ENCODE measurements at regions not wholly inside any gene's neighbourhood (a gene's known extent, or its start where the extent isn't known, plus 50 kb on each side); places are given as distances from the start of the nearest gene placed in this dataset.
A peak's percentile ranks its signal among the peaks of the same experiment; 100 is the strongest.

DNA sequence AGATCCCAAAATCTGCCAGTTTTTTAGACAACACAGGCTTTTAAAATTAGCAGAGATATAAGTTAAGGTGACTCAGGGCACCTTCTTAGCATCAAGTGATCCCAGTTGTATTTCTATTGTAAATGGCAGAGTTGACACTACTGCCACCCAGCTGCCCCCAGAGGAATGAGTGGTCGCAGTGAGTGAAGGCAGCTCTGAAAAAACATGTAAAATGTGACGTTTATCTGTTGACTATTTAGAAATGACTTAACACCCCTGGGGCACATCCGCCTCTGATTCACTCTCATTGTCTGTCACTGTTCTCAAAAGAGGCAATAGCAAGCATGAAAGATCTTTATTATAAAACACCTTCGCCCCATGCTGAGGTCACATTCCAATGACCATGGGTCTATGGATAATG lies 592.4 kb downstream of the ACTRT1 start:
- no peak overlapping the region for H3K23ac ChIP-seq (ENCODE audit: insufficient read length)
- no peak overlapping the region for H3K4ac ChIP-seq (replicated peaks; ENCODE audit: insufficient read length, low read depth, low read length)
- no peak overlapping the region for H2AFZ ChIP-seq (ENCODE audit: low read length)
- H2BK12ac ChIP-seq (ENCODE audit: low read depth, low read length): no peak overlapping the region
- TF ChIP-seq SRF (IDR thresholded peaks at IDR 0.05; ENCODE audit: low read depth, low read length): no peak
- no peak for TF ChIP-seq BRCA1 (IDR thresholded peaks at IDR 0.05; ENCODE audit: low read depth, low read length)
- TF ChIP-seq, protein P1, sequence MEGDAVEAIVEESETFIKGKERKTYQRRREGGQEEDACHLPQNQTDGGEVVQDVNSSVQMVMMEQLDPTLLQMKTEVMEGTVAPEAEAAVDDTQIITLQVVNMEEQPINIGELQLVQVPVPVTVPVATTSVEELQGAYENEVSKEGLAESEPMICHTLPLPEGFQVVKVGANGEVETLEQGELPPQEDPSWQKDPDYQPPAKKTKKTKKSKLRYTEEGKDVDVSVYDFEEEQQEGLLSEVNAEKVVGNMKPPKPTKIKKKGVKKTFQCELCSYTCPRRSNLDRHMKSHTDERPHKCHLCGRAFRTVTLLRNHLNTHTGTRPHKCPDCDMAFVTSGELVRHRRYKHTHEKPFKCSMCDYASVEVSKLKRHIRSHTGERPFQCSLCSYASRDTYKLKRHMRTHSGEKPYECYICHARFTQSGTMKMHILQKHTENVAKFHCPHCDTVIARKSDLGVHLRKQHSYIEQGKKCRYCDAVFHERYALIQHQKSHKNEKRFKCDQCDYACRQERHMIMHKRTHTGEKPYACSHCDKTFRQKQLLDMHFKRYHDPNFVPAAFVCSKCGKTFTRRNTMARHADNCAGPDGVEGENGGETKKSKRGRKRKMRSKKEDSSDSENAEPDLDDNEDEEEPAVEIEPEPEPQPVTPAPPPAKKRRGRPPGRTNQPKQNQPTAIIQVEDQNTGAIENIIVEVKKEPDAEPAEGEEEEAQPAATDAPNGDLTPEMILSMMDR (IDR thresholded peaks at IDR 0.05; ENCODE audit: control extremely low read depth in 1 of 3, insufficient read depth in 1 of 3, low read depth in 1 of 3, low read length in 3 of 3): peak; percentile 18 to 51 (median 19); a peak in 3 of 4 replicates
- TF ChIP-seq RAD21 (IDR thresholded peaks at IDR 0.05 in 1 of 2, conservative IDR thresholded peaks at IDR 0.05 in 1 of 2; ENCODE audit: low read depth in 2 of 2, low read length in 2 of 2): peak; percentile 43 to 56
- TF ChIP-seq JUND (IDR thresholded peaks at IDR 0.05; ENCODE audit: low read length): peak; percentile 25; the same call in 1 of the 2 replicates
- TF ChIP-seq, protein P2, sequence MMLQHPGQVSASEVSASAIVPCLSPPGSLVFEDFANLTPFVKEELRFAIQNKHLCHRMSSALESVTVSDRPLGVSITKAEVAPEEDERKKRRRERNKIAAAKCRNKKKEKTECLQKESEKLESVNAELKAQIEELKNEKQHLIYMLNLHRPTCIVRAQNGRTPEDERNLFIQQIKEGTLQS (IDR thresholded peaks at IDR 0.05; ENCODE audit: insufficient read depth, low read depth, low read length): no peak
- peak; percentile 44 for TF ChIP-seq NANOG (IDR thresholded peaks at IDR 0.05; ENCODE audit: insufficient read depth, low read depth, low read length, poor library complexity, severe bottlenecking)
- peak; percentile 29; the same call in 1 of the 2 replicates for TF ChIP-seq CREB1 (IDR thresholded peaks at IDR 0.05)
- TF ChIP-seq SP4 (IDR thresholded peaks at IDR 0.05; ENCODE audit: low read length): no peak
- CTCF ChIA-PET (ENCODE audit: partially characterized antibody): interaction anchor here (1.3 to 1.5 kb wide), 2 partner anchors 19 to 38 kb away, joined by 3 to 4 read pairs; no protein-coding TSS in a partner anchor
- DNase-seq (ENCODE audit: low read depth in 1 of 2, low spot score in 2 of 2) (peak; percentile 17 to 39), FAIRE-seq (peak; percentile 82)
- no peak overlapping the region for H3K27ac ChIP-seq (ENCODE audit: low read depth, low read length)
- H3K4me3 ChIP-seq (ENCODE audit: extremely low read depth in 1 of 4, insufficient read depth in 2 of 4, low read depth in 3 of 4, low read length in 4 of 4): no peak overlapping the region
- H3K14ac ChIP-seq (ENCODE audit: insufficient read length): no peak overlapping the region
- no peaks in the 10 kb centered on the region for H3K79me2 ChIP-seq (ENCODE audit: control insufficient read depth in 1 of 2, insufficient read depth in 2 of 2, low read length in 2 of 2)
- H3K79me1 ChIP-seq (ENCODE audit: low read depth, low read length): no peaks in the 10 kb centered on the region
- no peak overlapping the region for H3K4me2 ChIP-seq (ENCODE audit: insufficient read depth in 1 of 2, low read depth in 2 of 2, low read length in 2 of 2)
- no peak overlapping the region for H2BK120ac ChIP-seq (replicated peaks; ENCODE audit: low read depth, low read length)
- no peaks in the 10 kb centered on the region for H3K27me3 ChIP-seq (replicated peaks in 1 of 4; ENCODE audit: control insufficient read depth in 3 of 4, extremely low read depth in 1 of 4, insufficient read depth in 3 of 4, low read length in 3 of 4)
- H3K36me3 ChIP-seq (ENCODE audit: control insufficient read depth in 2 of 4, insufficient read depth in 4 of 4, low read length in 3 of 4): no peaks in the 10 kb centered on the region
- no peak overlapping the region for H3K56ac ChIP-seq (replicated peaks; ENCODE audit: insufficient read length, low read depth, low read length)
- no peak overlapping the region for H4K8ac ChIP-seq (ENCODE audit: extremely low read depth, insufficient read depth, low read length)
- H4K20me1 ChIP-seq (replicated peaks in 1 of 2; ENCODE audit: control insufficient read depth in 1 of 2, insufficient read depth in 2 of 2, low read length in 2 of 2): no peaks in the 10 kb centered on the region
- no peaks in the 10 kb centered on the region for H3K9me3 ChIP-seq (ENCODE audit: insufficient read depth in 2 of 2, low read depth in 1 of 2, low read length in 1 of 2)
- H4K91ac ChIP-seq (replicated peaks; ENCODE audit: insufficient read length, low read length): no peak overlapping the region
- POLR2A ChIA-PET (ENCODE audit: partially characterized antibody): no interaction called here
- H3K4me1 ChIP-seq (replicated peaks in 1 of 4; ENCODE audit: control insufficient read depth in 3 of 4, insufficient read depth in 4 of 4, low read length in 3 of 4): no peaks in the 10 kb centered on the region
- no peaks in the 10 kb centered on the region for H3K23me2 ChIP-seq (ENCODE audit: low read depth, low read length)
- WGBS, 2 experiments (ENCODE audit: extremely low coverage in 1 of 2, insufficient coverage in 1 of 2, insufficient read length in 1 of 2, insufficient replicate concordance in 2 of 2, low coverage in 1 of 2, low lambda C conversion rate in 2 of 2, missing lambda C conversion rate in 1 of 2): 21% methylated on average over 4 of the region's 4 CpGs; no CpG with 5 or more reads in 1 of the 2 experiments
- no peak overlapping the region for H4K5ac ChIP-seq (ENCODE audit: insufficient read length, low read depth, low read length)
- H3K9ac ChIP-seq (replicated peaks in 1 of 4; ENCODE audit: extremely low read depth in 1 of 4, low read depth in 3 of 4, low read length in 3 of 4): no peak overlapping the region
- H2BK20ac ChIP-seq (ENCODE audit: low read length): no peak overlapping the region
- no peak overlapping the region for H3K18ac ChIP-seq (ENCODE audit: extremely low read depth, low read length)
- no peak overlapping the region for H2BK5ac ChIP-seq (ENCODE audit: low read depth, low read length)
- no peak overlapping the region for H2AK5ac ChIP-seq (ENCODE audit: low read depth, low read length)
- H2BK15ac ChIP-seq (ENCODE audit: low read length): no peak overlapping the region
